OCI-LY7 (cell line): ENCODE measurements at regions not wholly inside any gene's neighbourhood (a gene's known extent, or its start where the extent isn't known, plus 50 kb on each side); places are given as distances from the start of the nearest gene placed in this dataset.
"Not testable (repeated sequence)": the region's sequence is repeated elsewhere in the genome, so short reads cannot be mapped to it uniquely, and the experiment has no call there.

ENCODE experiments used
- BruUV-seq: library from RNA; stranded (reverse); fragments of 400-500 nt; replicated peaks from 2 replicates; lab custom pipeline; 2021; lab: Mats Ljungman, UMichigan
- CTCF ChIA-PET: fragments of 300-600 bp; sonication (Branson Sonifier 250); formaldehyde crosslinking; loops from one replicate; lab custom pipeline; 2022; ENCODE audit warnings: antibody characterized with exemption; ENCODE audit not compliant: unreplicated experiment; lab: Charles Lee
- POLR2A ChIA-PET: fragments of 300-600 bp; sonication (Branson Sonifier 250); formaldehyde crosslinking; loops from one replicate; lab custom pipeline; 2022; ENCODE audit warnings: antibody characterized with exemption; lab: Charles Lee
- DNase-seq: peaks from one replicate; pipeline ENCODE4 v3.0.0-alpha.2; 2015; ENCODE audit warnings: low spot score
- H2AFZ ChIP-seq: fragments of 200-600 bp; sonication (generic), shearing (Covaris generic); 2 replicates; pipeline ENCODE4 v1.6.1; 2014; ENCODE audit warnings: mild to moderate bottlenecking, antibody characterized with exemption, low read length, moderate library complexity
- H3K27ac ChIP-seq: fragments of 200-600 bp; sonication (generic); 2 replicates; pipeline ENCODE4 v1.5.1; 2014; ENCODE audit warnings: mixed run types, low read depth, mild to moderate bottlenecking, moderate library complexity, low read length, inconsistent platforms; ENCODE audit not compliant: poor library complexity, severe bottlenecking
- H3K36me3 ChIP-seq: fragments of 200-600 bp; sonication (generic); 2 replicates; pipeline ENCODE4 v1.6.1; 2014; ENCODE audit warnings: mild to moderate bottlenecking, antibody characterized with exemption, low read length, moderate library complexity, mixed read lengths; ENCODE audit not compliant: insufficient read depth
- H3K4me1 ChIP-seq: fragments of 200-600 bp; sonication (generic); 2 replicates; pipeline ENCODE4 v1.5.1; 2014; ENCODE audit warnings: mild to moderate bottlenecking, low read length; ENCODE audit not compliant: insufficient read depth, poor library complexity, severe bottlenecking
- H3K4me2 ChIP-seq: fragments of 200-600 bp; sonication (generic); 2 replicates; pipeline ENCODE4 v1.6.1; 2014; ENCODE audit warnings: mild to moderate bottlenecking, low read length
- H3K4me3 ChIP-seq: fragments of 200-600 bp; sonication (generic); 2 replicates; pipeline ENCODE4 v1.5.1; 2014; ENCODE audit warnings: mild to moderate bottlenecking, low read depth, low read length; ENCODE audit not compliant: poor library complexity, severe bottlenecking
- H3K79me2 ChIP-seq: fragments of 200-600 bp; sonication (generic); 2 replicates; pipeline ENCODE4 v1.6.1; 2016; ENCODE audit warnings: low read depth, mild to moderate bottlenecking, low read length, moderate library complexity, mixed read lengths; ENCODE audit not compliant: insufficient read depth
- H3K9me2 ChIP-seq: fragments of 200-600 bp; sonication (generic); 2 replicates; pipeline ENCODE4 v1.6.1; 2016; ENCODE audit warnings: mild to moderate bottlenecking, low read length, mixed read lengths; ENCODE audit not compliant: insufficient read depth
- H3K9me3 ChIP-seq: fragments of 200-600 bp; sonication (generic); 2 replicates; pipeline ENCODE4 v1.6.1; 2014; ENCODE audit warnings: mild to moderate bottlenecking, mixed run types, low read length, mixed read lengths
- H4K20me1 ChIP-seq: fragments of 200-600 bp; sonication (generic); 2 replicates; pipeline ENCODE4 v1.6.1; 2014; ENCODE audit warnings: mild to moderate bottlenecking, antibody characterized with exemption, low read length, moderate library complexity, mixed read lengths; ENCODE audit not compliant: insufficient read depth
- EZH2phosphoT487 ChIP-seq: fragments of 200-600 bp; sonication (generic); IDR thresholded peaks from 2 replicates; pipeline ENCODE4 v1.6.1; 2018; ENCODE audit warnings: low read depth, borderline replicate concordance, mild to moderate bottlenecking, mixed run types, antibody characterized with exemption, low read length, moderate library complexity, mixed read lengths
- intact Hi-C: fragments of 100-400 bp; cut with micrococcal nuclease; formaldehyde crosslinking; loops from one replicate; pipeline ENCODE4 v1.10.0; 2022; ENCODE audit not compliant: unreplicated experiment
- TF ChIP-seq, protein P1 (sequence below): fragments of 200-600 bp; sonication (generic); conservative IDR thresholded peaks from 2 replicates; pipeline ENCODE4 v1.5.1; 2014; ENCODE audit warnings: mild to moderate bottlenecking, antibody characterized with exemption, low read length, moderate library complexity, mixed read lengths

DNA sequence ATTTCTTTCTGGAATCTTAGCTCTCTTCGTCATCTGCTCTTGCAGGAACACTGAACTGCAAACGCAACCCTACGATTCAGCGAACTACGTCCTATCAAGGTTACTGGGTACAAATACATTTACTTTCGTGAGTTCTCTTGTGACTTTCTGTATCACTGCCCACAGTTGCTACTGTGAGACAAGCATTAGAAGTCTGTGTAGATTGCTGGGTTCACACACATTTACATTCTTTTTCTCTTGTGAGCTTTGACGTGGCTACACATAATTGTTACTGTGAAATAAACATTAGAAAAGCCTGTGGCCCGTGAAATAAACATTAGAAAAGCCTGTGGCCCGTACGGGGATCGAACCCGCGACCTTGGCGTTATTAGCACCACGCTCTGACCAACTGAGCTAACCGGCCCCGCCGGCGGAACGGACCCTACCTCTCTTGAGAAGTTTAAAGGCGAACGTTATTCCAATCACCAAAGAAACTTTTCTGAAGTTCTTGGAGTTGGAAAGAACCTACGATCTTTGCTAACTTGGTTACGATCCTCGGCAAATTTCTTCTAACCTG lies 61.2 kb upstream of the ZNF322 start:
- H4K20me1 ChIP-seq, H3K4me2 ChIP-seq, H3K36me3 ChIP-seq, H3K4me1 ChIP-seq, H3K27ac ChIP-seq, H3K4me3 ChIP-seq, BruUV-seq, CTCF ChIA-PET, H2AFZ ChIP-seq, H3K9me2 ChIP-seq, POLR2A ChIA-PET, H3K9me3 ChIP-seq, H3K79me2 ChIP-seq, intact Hi-C loops, DNase-seq: not testable (repeated sequence)

DNA sequence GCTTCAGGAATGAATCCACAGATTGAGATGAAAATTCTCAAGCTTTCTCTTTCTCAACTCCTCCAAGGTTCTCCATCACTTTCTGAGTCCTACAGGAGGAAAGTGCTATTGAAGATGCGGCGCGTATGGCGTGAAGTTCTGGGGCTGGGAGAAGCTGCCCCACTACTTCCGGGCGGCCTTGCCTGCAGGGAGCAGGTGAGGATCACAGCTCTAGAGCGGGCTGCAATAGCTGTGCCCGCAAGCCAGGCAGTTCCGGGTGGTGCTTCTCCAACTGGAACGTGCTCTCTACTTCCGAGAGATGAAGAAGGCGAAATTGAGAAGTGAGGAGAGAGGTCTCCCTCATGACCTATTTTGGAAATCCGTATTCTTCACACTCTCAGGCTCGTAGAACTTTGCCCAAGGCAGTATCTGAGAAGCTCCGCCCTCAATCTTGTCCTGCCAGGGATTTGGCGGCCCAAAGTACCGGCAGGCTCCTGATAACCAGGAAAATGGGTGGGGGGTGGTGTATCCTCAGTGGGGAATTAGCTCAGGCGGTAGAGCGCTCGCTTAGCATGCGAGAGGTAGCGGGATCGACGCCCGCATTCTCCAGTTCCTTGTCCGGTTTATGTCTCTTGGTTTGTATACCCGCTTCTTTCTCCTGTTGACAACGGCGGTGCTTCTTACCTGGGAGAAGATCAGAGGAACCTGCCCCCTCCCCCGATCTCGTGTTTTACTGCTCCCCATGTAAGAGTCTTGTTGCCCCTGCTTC lies 70.6 kb upstream of the ZNF322 start:
- H3K4me1 ChIP-seq, H3K4me3 ChIP-seq, H2AFZ ChIP-seq, intact Hi-C loops, H3K9me3 ChIP-seq, POLR2A ChIA-PET, H3K27ac ChIP-seq, CTCF ChIA-PET, DNase-seq, H3K9me2 ChIP-seq, H3K79me2 ChIP-seq, H3K4me2 ChIP-seq, BruUV-seq, H4K20me1 ChIP-seq, H3K36me3 ChIP-seq: not testable (repeated sequence)

DNA sequence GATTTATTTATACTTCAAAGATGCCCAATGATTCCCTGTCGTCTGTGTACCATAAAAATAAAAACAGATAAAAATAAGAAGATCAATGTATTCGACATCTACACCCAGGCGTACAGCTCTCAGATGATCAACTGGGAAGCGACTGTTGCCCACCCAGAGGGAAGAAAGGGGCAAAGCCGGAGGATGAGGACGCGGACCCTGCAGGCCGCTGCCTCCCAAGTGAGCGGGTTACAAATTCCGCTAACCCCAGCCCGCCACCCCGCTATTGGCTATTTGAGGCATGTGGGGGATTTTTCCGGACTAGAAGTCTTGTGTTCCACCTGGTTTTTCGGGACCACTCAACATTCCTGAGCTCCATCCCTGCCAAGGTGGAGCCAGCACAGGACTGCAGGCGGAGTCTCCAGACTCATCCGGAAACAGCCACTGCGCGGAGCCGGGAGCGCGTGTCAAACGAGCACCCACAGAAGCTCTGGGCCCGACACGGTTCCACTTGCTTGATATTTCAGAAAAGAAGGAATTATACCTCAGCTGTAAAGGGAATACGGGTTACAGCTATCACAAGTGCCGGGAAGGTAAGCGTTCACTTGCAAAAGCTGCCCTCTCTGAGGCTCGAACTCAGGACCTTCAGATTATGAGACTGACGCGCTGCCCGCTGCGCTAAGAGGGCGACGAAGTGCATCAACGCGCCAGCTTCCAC lies 75.4 kb upstream of the ZNF322 start:
- H3K36me3 ChIP-seq, H4K20me1 ChIP-seq, BruUV-seq, CTCF ChIA-PET, H3K27ac ChIP-seq, H3K4me1 ChIP-seq, H3K9me3 ChIP-seq, POLR2A ChIA-PET, H2AFZ ChIP-seq, H3K4me3 ChIP-seq, H3K4me2 ChIP-seq, H3K9me2 ChIP-seq, DNase-seq, H3K79me2 ChIP-seq, intact Hi-C loops: not testable (repeated sequence)

DNA sequence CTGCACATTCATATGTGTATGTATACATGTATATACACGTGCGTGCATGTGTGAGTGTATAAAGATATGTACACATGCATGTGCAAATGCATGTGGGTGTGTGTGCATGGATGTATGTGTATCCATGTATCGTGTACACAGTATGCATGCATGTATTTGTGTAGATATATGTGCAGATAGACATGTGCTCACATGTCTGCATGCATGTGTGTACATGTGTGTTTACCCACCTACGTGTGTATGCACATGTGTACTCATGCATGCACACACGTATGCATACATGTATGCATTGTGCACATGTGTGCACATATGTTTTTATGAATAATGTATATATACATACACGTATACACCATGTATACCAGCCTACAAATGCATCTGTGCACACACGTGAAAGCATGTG lies 80.3 kb upstream of the ZNF322 start:
- CTCF ChIA-PET = no interaction called here
- Histone ChIP-seq H3K79me2 (no peaks in the 10 kb centered on the region), H3K9me3 (peaks cover 12% of the 10 kb centered on the region), H3K27ac (no peak overlapping the region), H3K4me3 (no peak overlapping the region), H3K4me2 (no peak overlapping the region), H3K9me2 (no peaks in the 10 kb centered on the region), H3K36me3 (no peaks in the 10 kb centered on the region), H2AFZ (no peak overlapping the region), H3K4me1 (no peaks in the 10 kb centered on the region), H4K20me1 (no peaks in the 10 kb centered on the region)
- no peak for TF ChIP-seq EZH2phosphoT487
- TF ChIP-seq, protein P1, sequence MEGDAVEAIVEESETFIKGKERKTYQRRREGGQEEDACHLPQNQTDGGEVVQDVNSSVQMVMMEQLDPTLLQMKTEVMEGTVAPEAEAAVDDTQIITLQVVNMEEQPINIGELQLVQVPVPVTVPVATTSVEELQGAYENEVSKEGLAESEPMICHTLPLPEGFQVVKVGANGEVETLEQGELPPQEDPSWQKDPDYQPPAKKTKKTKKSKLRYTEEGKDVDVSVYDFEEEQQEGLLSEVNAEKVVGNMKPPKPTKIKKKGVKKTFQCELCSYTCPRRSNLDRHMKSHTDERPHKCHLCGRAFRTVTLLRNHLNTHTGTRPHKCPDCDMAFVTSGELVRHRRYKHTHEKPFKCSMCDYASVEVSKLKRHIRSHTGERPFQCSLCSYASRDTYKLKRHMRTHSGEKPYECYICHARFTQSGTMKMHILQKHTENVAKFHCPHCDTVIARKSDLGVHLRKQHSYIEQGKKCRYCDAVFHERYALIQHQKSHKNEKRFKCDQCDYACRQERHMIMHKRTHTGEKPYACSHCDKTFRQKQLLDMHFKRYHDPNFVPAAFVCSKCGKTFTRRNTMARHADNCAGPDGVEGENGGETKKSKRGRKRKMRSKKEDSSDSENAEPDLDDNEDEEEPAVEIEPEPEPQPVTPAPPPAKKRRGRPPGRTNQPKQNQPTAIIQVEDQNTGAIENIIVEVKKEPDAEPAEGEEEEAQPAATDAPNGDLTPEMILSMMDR = no peak
- no peak for DNase-seq
- intact Hi-C loops = no loop called here
- BruUV-seq = no TSS peak
- POLR2A ChIA-PET = no interaction called here
